Mesendoderm (in vitro differentiated cells): ENCODE measurements at regions not wholly inside any gene's neighbourhood (a gene's known extent, or its start where the extent isn't known, plus 50 kb on each side); places are given as distances from the start of the nearest gene placed in this dataset.

Source experiments
- DNase-seq: peaks from one replicate; pipeline ENCODE4 v3.0.0; 2013
- H2AK5ac ChIP-seq: 2 replicates; pipeline ENCODE4 v1.6.1; 2013; ENCODE audit warnings: low read length, inconsistent platforms
- H2BK120ac ChIP-seq: 2 replicates; pipeline ENCODE4 v1.6.1; 2013; ENCODE audit warnings: low read depth, mild to moderate bottlenecking, low read length, moderate library complexity, mixed read lengths
- H2BK15ac ChIP-seq: replicated peaks from 2 replicates; pipeline ENCODE4 v1.6.1; 2013; ENCODE audit warnings: low read depth, mild to moderate bottlenecking, moderate library complexity
- H2BK5ac ChIP-seq: 2 replicates; pipeline ENCODE4 v1.6.1; 2013; ENCODE audit warnings: low read length, inconsistent platforms
- H3K18ac ChIP-seq: 2 replicates; pipeline ENCODE4 v1.6.1; 2013; ENCODE audit warnings: mild to moderate bottlenecking, low read length, mixed read lengths
- H3K23ac ChIP-seq: one replicate; pipeline ENCODE4 v1.6.1; 2013; ENCODE audit warnings: low read length
- H3K27ac ChIP-seq: 2 replicates; pipeline ENCODE4 v1.5.1; 2013; ENCODE audit warnings: low read depth, mild to moderate bottlenecking, inconsistent platforms, low read length, moderate library complexity
- H3K27me3 ChIP-seq: 2 replicates; pipeline ENCODE4 v1.6.1; 2013; ENCODE audit warnings: low read length, control low read depth, mild to moderate bottlenecking, inconsistent platforms; ENCODE audit not compliant: insufficient read depth, poor library complexity
- H3K36me3 ChIP-seq: 2 replicates; pipeline ENCODE4 v1.6.1; 2013; ENCODE audit warnings: low read length, inconsistent platforms; ENCODE audit not compliant: control insufficient read depth, insufficient read depth
- H3K4ac ChIP-seq: one replicate; pipeline ENCODE4 v1.6.1; 2013; ENCODE audit warnings: low read depth, mild to moderate bottlenecking, low read length, moderate library complexity
- H3K4me1 ChIP-seq: 2 replicates; pipeline ENCODE4 v1.6.1; 2013; ENCODE audit warnings: low read depth, low read length, inconsistent platforms; ENCODE audit not compliant: control insufficient read depth
- H3K4me2 ChIP-seq: 2 replicates; pipeline ENCODE4 v1.6.1; 2013; ENCODE audit warnings: low read length
- H3K4me3 ChIP-seq: 2 replicates; pipeline ENCODE4 v1.5.1; 2013; ENCODE audit warnings: mild to moderate bottlenecking, low read length
- H3K56ac ChIP-seq: one replicate; pipeline ENCODE4 v1.6.1; 2013; ENCODE audit warnings: low read length
- H3K79me1 ChIP-seq: 2 replicates; pipeline ENCODE4 v1.6.1; 2013; ENCODE audit warnings: low read length, inconsistent platforms
- H3K79me2 ChIP-seq: 2 replicates; pipeline ENCODE4 v1.6.1; 2013; ENCODE audit warnings: mild to moderate bottlenecking, low read length; ENCODE audit not compliant: control insufficient read depth, insufficient read depth
- H3K9ac ChIP-seq: 2 replicates; pipeline ENCODE4 v1.6.1; 2013; ENCODE audit warnings: low read length, inconsistent platforms
- H4K5ac ChIP-seq: one replicate; pipeline ENCODE4 v1.6.1; 2013; ENCODE audit warnings: low read length
- H4K8ac ChIP-seq: one replicate; pipeline ENCODE4 v1.6.1; 2013; ENCODE audit warnings: low read depth, mild to moderate bottlenecking, control low read depth, low read length, moderate library complexity
- WGBS: extraction: QIAGEN DNeasy Blood & Tissue Kit; methylation state at CpG from one replicate; pipeline ENCODE4 v1.1.7; 2013; ENCODE audit warnings: low lambda C conversion rate, missing lambda C conversion rate; ENCODE audit not compliant: insufficient coverage; ENCODE audit errors: extremely low coverage; 5-methylcytosine and 5-hydroxymethylcytosine counted together

DNA sequence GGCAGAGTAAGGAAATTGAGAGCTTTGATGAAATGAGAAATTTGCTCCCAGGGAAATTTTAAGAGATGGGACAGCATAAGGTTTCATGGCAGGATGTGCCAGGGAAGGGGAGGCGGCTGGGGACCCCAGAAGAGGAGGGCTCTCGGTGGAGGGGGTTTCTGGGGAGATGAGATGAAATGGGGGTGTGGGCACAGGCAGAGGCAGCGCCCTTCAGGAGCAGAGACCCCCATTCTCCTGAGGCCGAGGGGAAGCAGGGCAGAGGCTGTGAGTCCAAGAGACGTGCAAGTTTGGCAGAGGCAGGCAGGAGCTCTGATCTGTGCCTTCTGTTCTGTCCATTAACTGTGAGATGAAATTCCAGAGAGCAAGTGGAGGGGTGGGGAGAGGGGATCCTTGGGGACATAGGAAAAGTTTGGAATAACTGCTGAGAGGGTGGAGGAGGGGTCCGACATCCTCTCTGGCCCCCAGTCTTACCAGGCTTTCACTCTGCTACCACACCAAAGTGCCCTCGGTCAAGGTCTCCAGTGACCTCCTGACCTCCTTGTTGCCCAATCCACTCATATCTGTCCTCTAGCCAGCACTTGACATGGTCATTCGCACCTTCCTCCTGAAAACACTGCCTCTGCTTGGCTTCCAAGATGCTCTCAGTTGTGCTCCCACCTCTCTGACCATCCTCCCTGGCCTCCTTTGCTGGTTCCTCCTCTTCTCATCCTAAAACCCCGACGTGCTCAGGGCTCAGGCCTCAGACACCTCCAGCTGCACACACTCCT, 108.1 kb upstream of the MVB12B start:
- Histone ChIP-seq H3K36me3 (no peaks in the 10 kb centered on the region), H2BK120ac (no peak overlapping the region), H3K27ac (no peak overlapping the region), H3K27me3 (no peaks in the 10 kb centered on the region), H3K4me2 (no peak overlapping the region), H2BK15ac (no peak overlapping the region), H3K23ac (no peak overlapping the region), H3K9ac (no peak overlapping the region), H4K8ac (no peak overlapping the region), H2AK5ac (no peak overlapping the region), H3K4ac (no peak overlapping the region), H3K79me2 (no peaks in the 10 kb centered on the region), H3K18ac (no peak overlapping the region), H3K4me3 (no peak overlapping the region), H2BK5ac (no peak overlapping the region), H3K56ac (no peak overlapping the region), H4K5ac (no peak overlapping the region), H3K79me1 (no peaks in the 10 kb centered on the region), H3K4me1 (no peaks in the 10 kb centered on the region)
- no peak for DNase-seq
- WGBS: no CpG with 5 or more reads among the region's 10 CpGs

DNA sequence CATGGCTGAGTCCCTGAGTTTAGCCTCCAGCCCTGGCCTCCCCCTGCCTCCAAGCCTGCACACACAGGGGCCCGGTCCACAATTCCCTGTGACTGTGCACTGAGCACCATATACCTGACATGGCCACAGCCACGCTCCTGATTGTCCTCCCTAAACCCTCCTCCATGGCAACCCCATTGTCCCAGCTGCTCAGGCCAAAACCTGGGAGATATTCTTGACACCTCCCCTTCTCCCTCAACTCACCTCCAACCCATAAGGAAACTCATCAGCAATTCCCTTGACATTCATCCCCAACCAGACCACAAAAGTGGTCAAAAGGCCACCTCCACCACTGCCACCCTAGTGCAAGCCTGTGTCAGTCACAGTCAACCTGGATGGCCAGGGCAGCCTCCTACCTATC, 107.5 kb upstream of the MVB12B start:
- Histone ChIP-seq H2BK15ac (no peak overlapping the region), H3K4me3 (no peak overlapping the region), H2BK5ac (no peak overlapping the region), H3K56ac (no peak overlapping the region), H3K79me2 (no peaks in the 10 kb centered on the region), H4K8ac (no peak overlapping the region), H2BK120ac (no peak overlapping the region), H3K27me3 (no peaks in the 10 kb centered on the region), H2AK5ac (no peak overlapping the region), H3K18ac (no peak overlapping the region), H3K79me1 (no peaks in the 10 kb centered on the region), H3K23ac (no peak overlapping the region), H3K9ac (no peak overlapping the region), H3K4me1 (no peaks in the 10 kb centered on the region), H3K4me2 (no peak overlapping the region), H3K36me3 (no peaks in the 10 kb centered on the region), H4K5ac (no peak overlapping the region), H3K27ac (no peak overlapping the region), H3K4ac (no peak overlapping the region)
- WGBS: no CpG with 5 or more reads among the region's 2 CpGs
- no peak for DNase-seq

DNA sequence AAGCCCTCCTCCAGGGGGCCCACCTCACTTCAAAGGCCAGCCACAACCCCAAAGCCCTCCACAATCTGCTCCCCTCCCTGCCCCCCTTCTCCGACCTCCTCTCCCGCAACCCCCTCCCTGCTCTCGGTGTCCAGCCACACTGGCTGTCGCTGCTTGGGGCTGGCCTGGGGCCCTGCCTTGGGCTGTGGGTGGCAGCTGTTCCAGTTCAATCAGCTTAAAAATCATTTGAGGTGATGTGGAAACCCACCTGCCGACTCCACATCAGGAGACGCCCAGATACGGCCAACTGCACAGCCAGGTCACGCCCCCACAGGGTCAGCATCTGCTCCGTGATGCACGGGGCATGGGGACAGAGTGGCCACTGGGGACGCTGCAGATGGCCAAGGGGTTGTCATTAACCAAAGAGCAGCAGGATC, 107.0 kb upstream of the MVB12B start:
- H4K5ac ChIP-seq: no peak overlapping the region
- DNase-seq: peak; percentile 19
- no CpG with 5 or more reads among the region's 11 CpGs for WGBS

DNA sequence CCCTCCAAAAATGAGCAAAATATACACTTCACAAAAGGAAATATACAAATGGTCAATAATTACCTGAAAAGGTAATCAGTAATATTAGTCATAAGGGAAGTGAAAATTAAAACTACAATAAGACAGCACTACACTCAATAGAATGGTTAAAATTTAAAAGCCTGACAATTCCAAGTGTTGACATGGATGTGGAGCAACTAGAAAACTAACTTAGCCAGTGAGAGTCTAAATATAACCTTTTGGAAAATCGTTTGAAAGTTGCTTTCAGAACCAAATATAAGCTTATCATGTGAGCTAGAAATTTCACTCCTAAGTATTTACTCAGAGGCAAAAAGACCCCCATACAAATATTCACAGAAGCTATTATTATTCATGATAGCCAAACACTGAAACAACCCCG, 105.1 kb upstream of the MVB12B start:
- no peak overlapping the region for H2BK5ac ChIP-seq
- H3K56ac ChIP-seq: no peak overlapping the region
- H3K79me1 ChIP-seq: no peaks in the 10 kb centered on the region
- H2BK120ac ChIP-seq: no peak overlapping the region
- no CpG with 5 or more reads among the region's 2 CpGs for WGBS
- DNase-seq: no peak
- no peak overlapping the region for H3K9ac ChIP-seq
- H3K4me3 ChIP-seq: no peak overlapping the region
- no peak overlapping the region for H3K4me2 ChIP-seq
- H4K8ac ChIP-seq: no peak overlapping the region
- H3K4ac ChIP-seq: no peak overlapping the region
- H3K4me1 ChIP-seq: no peaks in the 10 kb centered on the region
- H3K23ac ChIP-seq: no peak overlapping the region
- no peak overlapping the region for H3K27ac ChIP-seq
- no peak overlapping the region for H4K5ac ChIP-seq
- no peaks in the 10 kb centered on the region for H3K36me3 ChIP-seq
- H3K27me3 ChIP-seq: no peaks in the 10 kb centered on the region
- H2BK15ac ChIP-seq: no peak overlapping the region
- H3K18ac ChIP-seq: no peak overlapping the region
- no peak overlapping the region for H2AK5ac ChIP-seq
- no peaks in the 10 kb centered on the region for H3K79me2 ChIP-seq

More for the DNA sequence above, 107.0 kb upstream of the MVB12B start:
- Histone ChIP-seq H3K23ac (no peak overlapping the region), H3K79me2 (no peaks in the 10 kb centered on the region), H3K27ac (no peak overlapping the region), H3K79me1 (no peaks in the 10 kb centered on the region), H3K36me3 (no peaks in the 10 kb centered on the region), H3K4me2 (no peak overlapping the region), H3K4me3 (no peak overlapping the region), H2AK5ac (no peak overlapping the region), H4K8ac (no peak overlapping the region), H3K4me1 (no peaks in the 10 kb centered on the region), H3K27me3 (no peaks in the 10 kb centered on the region), H2BK120ac (no peak overlapping the region), H2BK5ac (no peak overlapping the region), H3K56ac (no peak overlapping the region), H3K9ac (no peak overlapping the region), H2BK15ac (no peak overlapping the region), H3K18ac (no peak overlapping the region), H3K4ac (no peak overlapping the region)

DNA sequence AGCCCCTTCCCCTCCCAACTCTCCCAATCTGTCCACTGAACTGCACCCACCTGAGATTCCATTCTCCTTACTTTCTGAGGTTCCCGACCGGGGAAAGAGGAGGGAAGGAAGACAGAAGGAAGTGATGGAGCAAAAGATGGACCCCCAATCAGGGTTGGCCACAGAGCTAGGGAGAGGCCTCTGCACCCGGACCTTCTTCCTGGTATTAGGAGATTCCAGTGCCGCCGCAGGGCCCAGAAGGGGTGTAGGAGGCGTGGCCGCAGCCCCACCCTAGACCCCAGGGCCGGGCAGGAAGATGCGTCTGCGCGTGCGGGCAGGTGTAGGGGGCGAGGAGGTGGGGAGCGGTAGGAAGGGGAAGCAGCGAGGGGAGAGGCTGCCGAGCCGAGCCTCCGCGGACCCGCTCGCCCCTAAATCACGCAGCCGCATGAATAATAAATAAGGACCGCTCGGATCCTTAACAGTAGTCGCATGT, 104.2 kb upstream of the MVB12B start:
- Histone ChIP-seq H3K4me1 (no peaks in the 10 kb centered on the region), H3K23ac (no peak overlapping the region), H2BK15ac (no peak overlapping the region), H2BK5ac (no peak overlapping the region), H3K4me2 (no peak overlapping the region), H3K18ac (no peak overlapping the region), H3K56ac (no peak overlapping the region), H4K5ac (no peak overlapping the region), H3K4ac (no peak overlapping the region), H3K36me3 (no peaks in the 10 kb centered on the region), H2BK120ac (no peak overlapping the region), H3K79me2 (no peaks in the 10 kb centered on the region), H3K79me1 (no peaks in the 10 kb centered on the region), H3K27me3 (no peaks in the 10 kb centered on the region), H3K4me3 (no peak overlapping the region), H3K9ac (no peak overlapping the region), H3K27ac (no peak overlapping the region), H2AK5ac (no peak overlapping the region), H4K8ac (no peak overlapping the region)
- DNase-seq: no peak
- WGBS: no CpG with 5 or more reads among the region's 26 CpGs
